ENCODE measurements at regions not wholly inside any gene's neighbourhood (a gene's known extent, or its start where the extent isn't known, plus 50 kb on each side); places are given as distances from the start of the nearest gene placed in this dataset.
"Not testable (repeated sequence)": the region's sequence is repeated elsewhere in the genome, so short reads cannot be mapped to it uniquely, and the experiment has no call there.

GRCh38 chr14:87391066-87391465, 601.9 kb downstream of the GALC start:
- CTCF ChIA-PET = no interaction called here
- Mint-ChIP-seq H3K27me3 (no peaks in the 10 kb centered on the region), H3K36me3 (ENCODE audit: low read depth) (no peaks in the 10 kb centered on the region), H3K4me3 (no peak overlapping the region), H3K27ac (no peak overlapping the region), H3K4me1 (no peaks in the 10 kb centered on the region), H3K9me3 (no peaks in the 10 kb centered on the region)
- no peak for DNase-seq
- POLR2A ChIA-PET = no interaction called here

GRCh38 chr14:87388946-87389345, 604.0 kb downstream of the GALC start:
- Mint-ChIP-seq H3K27ac (no peak overlapping the region), H3K9me3 (no peaks in the 10 kb centered on the region), H3K27me3 (no peaks in the 10 kb centered on the region), H3K4me3 (no peak overlapping the region), H3K4me1 (no peaks in the 10 kb centered on the region), H3K36me3 (ENCODE audit: low read depth) (no peaks in the 10 kb centered on the region)
- ChIA-PET CTCF (no interaction called here), POLR2A (no interaction called here)
- DNase-seq = no peak

- CTCF ChIA-PET = no interaction called here
- no peaks in the 10 kb centered on the region for H3K4me1 Mint-ChIP-seq
Measured at GRCh38 chr14:87387806-87388205, 605.2 kb downstream of the GALC start.

GRCh38 chr14:87386524-87386923, 606.5 kb downstream of the GALC start:
- POLR2A ChIA-PET = no interaction called here
- Mint-ChIP-seq H3K9me3 (no peaks in the 10 kb centered on the region), H3K27ac (no peak overlapping the region), H3K36me3 (ENCODE audit: low read depth) (no peaks in the 10 kb centered on the region), H3K4me1 (no peaks in the 10 kb centered on the region), H3K4me3 (no peak overlapping the region), H3K27me3 (no peaks in the 10 kb centered on the region)
- CTCF ChIA-PET = no interaction called here
- DNase-seq = no peak

More at GRCh38 chr14:87387806-87388205, 605.2 kb downstream of the GALC start:
- H3K27me3 Mint-ChIP-seq = no peaks in the 10 kb centered on the region
- no peak overlapping the region for H3K27ac Mint-ChIP-seq
- no peak overlapping the region for H3K4me3 Mint-ChIP-seq
- POLR2A ChIA-PET = no interaction called here
- no peaks in the 10 kb centered on the region for H3K9me3 Mint-ChIP-seq
- DNase-seq = no peak
- H3K36me3 Mint-ChIP-seq (ENCODE audit: low read depth) = no peaks in the 10 kb centered on the region

- POLR2A ChIA-PET = no interaction called here
- H3K27ac Mint-ChIP-seq = no peak overlapping the region
- H3K4me3 Mint-ChIP-seq = no peak overlapping the region
- H3K27me3 Mint-ChIP-seq = no peaks in the 10 kb centered on the region
- H3K9me3 Mint-ChIP-seq = no peaks in the 10 kb centered on the region
- no peaks in the 10 kb centered on the region for H3K4me1 Mint-ChIP-seq
- no peak for DNase-seq
- CTCF ChIA-PET = no interaction called here
- no peaks in the 10 kb centered on the region for H3K36me3 Mint-ChIP-seq (ENCODE audit: low read depth)
Measured at GRCh38 chr14:87380054-87380453, 612.9 kb downstream of the GALC start.

- DNase-seq = no peak
- no peaks in the 10 kb centered on the region for H3K27me3 Mint-ChIP-seq
- peaks cover 7% of the 10 kb centered on the region for H3K9me3 Mint-ChIP-seq
- no peak overlapping the region for H3K27ac Mint-ChIP-seq
- ChIA-PET CTCF (interaction anchor here (1.0 kb wide), 1 partner anchor 9 kb away, joined by 3 read pairs; no protein-coding TSS in a partner anchor), POLR2A (no interaction called here)
- no peak overlapping the region for H3K4me3 Mint-ChIP-seq
- no peaks in the 10 kb centered on the region for H3K4me1 Mint-ChIP-seq
- no peaks in the 10 kb centered on the region for H3K36me3 Mint-ChIP-seq (ENCODE audit: low read depth)
Measured at GRCh38 chr14:87368751-87369150, 624.2 kb downstream of the GALC start.

GRCh38 chr14:87360246-87360645, 632.7 kb downstream of the GALC start:
- H3K27me3 Mint-ChIP-seq; H3K27ac Mint-ChIP-seq; H3K4me1 Mint-ChIP-seq; H3K4me3 Mint-ChIP-seq; H3K36me3 Mint-ChIP-seq (ENCODE audit: low read depth); POLR2A ChIA-PET; H3K9me3 Mint-ChIP-seq; DNase-seq: not testable (repeated sequence)
- CTCF ChIA-PET = interaction anchor here (1.1 kb wide), 1 partner anchor 9 kb away, joined by 3 read pairs; no protein-coding TSS in a partner anchor

GRCh38 chr14:87351007-87351406, 642.0 kb downstream of the GALC start:
- H3K9me3 Mint-ChIP-seq = peaks cover 2% of the 10 kb centered on the region
- DNase-seq = no peak

GRCh38 chr14:87349921-87350320, 643.1 kb downstream of the GALC start:
- peaks cover 2% of the 10 kb centered on the region for H3K9me3 Mint-ChIP-seq
- H3K27me3 Mint-ChIP-seq = no peaks in the 10 kb centered on the region
- CTCF ChIA-PET = no interaction called here
- H3K4me3 Mint-ChIP-seq = no peak overlapping the region
- H3K36me3 Mint-ChIP-seq (ENCODE audit: low read depth) = no peaks in the 10 kb centered on the region
- no peak overlapping the region for H3K27ac Mint-ChIP-seq
- POLR2A ChIA-PET = no interaction called here
- no peak for DNase-seq
- H3K4me1 Mint-ChIP-seq = no peaks in the 10 kb centered on the region

More at GRCh38 chr14:87351007-87351406, 642.0 kb downstream of the GALC start:
- no peaks in the 10 kb centered on the region for H3K27me3 Mint-ChIP-seq
- no peaks in the 10 kb centered on the region for H3K36me3 Mint-ChIP-seq (ENCODE audit: low read depth)
- no peaks in the 10 kb centered on the region for H3K4me1 Mint-ChIP-seq
- ChIA-PET CTCF (no interaction called here), POLR2A (no interaction called here)
- no peak overlapping the region for H3K4me3 Mint-ChIP-seq
- H3K27ac Mint-ChIP-seq = no peak overlapping the region

GRCh38 chr14:87343652-87344051, 649.3 kb downstream of the GALC start:
- no peaks in the 10 kb centered on the region for H3K27me3 Mint-ChIP-seq
- peaks cover 2% of the 10 kb centered on the region for H3K9me3 Mint-ChIP-seq
- CTCF ChIA-PET = no interaction called here
- POLR2A ChIA-PET = no interaction called here
- no peak for DNase-seq
- H3K36me3 Mint-ChIP-seq (ENCODE audit: low read depth) = no peaks in the 10 kb centered on the region
- H3K4me1 Mint-ChIP-seq = no peaks in the 10 kb centered on the region
- H3K27ac Mint-ChIP-seq = no peak overlapping the region
- H3K4me3 Mint-ChIP-seq = no peak overlapping the region

GRCh38 chr14:87334997-87335685, 657.8 kb downstream of the GALC start:
- no peaks in the 10 kb centered on the region for H3K36me3 Mint-ChIP-seq (ENCODE audit: low read depth)
- ChIA-PET CTCF (no interaction called here), POLR2A (no interaction called here)
- no peak overlapping the region for H3K27ac Mint-ChIP-seq
- no peak for DNase-seq
- no peaks in the 10 kb centered on the region for H3K4me1 Mint-ChIP-seq
- no peaks in the 10 kb centered on the region for H3K27me3 Mint-ChIP-seq
- H3K4me3 Mint-ChIP-seq = no peak overlapping the region
- peaks cover 2% of the 10 kb centered on the region for H3K9me3 Mint-ChIP-seq

- Mint-ChIP-seq H3K9me3 (no peaks in the 10 kb centered on the region), H3K27me3 (no peaks in the 10 kb centered on the region), H3K4me3 (no peak overlapping the region), H3K4me1 (no peaks in the 10 kb centered on the region), H3K27ac (no peak overlapping the region), H3K36me3 (ENCODE audit: low read depth) (no peaks in the 10 kb centered on the region)
- POLR2A ChIA-PET = no interaction called here
- CTCF ChIA-PET = no interaction called here
- DNase-seq = no peak
Measured at GRCh38 chr14:87331991-87332390, 661.0 kb downstream of the GALC start.

GRCh38 chr14:87325741-87326140, 667.2 kb downstream of the GALC start:
- CTCF ChIA-PET = no interaction called here
- Mint-ChIP-seq H3K4me3 (no peak overlapping the region), H3K36me3 (ENCODE audit: low read depth) (no peaks in the 10 kb centered on the region), H3K27ac (no peak overlapping the region), H3K4me1 (no peaks in the 10 kb centered on the region), H3K9me3 (no peaks in the 10 kb centered on the region), H3K27me3 (no peaks in the 10 kb centered on the region)
- POLR2A ChIA-PET = interaction anchor here (0.6 kb wide), 1 partner anchor 1303 kb away, joined by 4 read pairs; no protein-coding TSS in a partner anchor
- no peak for DNase-seq

GRCh38 chr14:87323191-87323590, 669.8 kb downstream of the GALC start:
- Mint-ChIP-seq H3K36me3 (ENCODE audit: low read depth) (no peaks in the 10 kb centered on the region), H3K9me3 (peaks cover under 1% of the 10 kb centered on the region), H3K27ac (no peak overlapping the region), H3K4me3 (no peak overlapping the region), H3K4me1 (no peaks in the 10 kb centered on the region), H3K27me3 (no peaks in the 10 kb centered on the region)
- CTCF ChIA-PET = no interaction called here
- no peak for DNase-seq
- POLR2A ChIA-PET = no interaction called here
